Stimulated activated CD4-positive, alpha-beta T cell treated with anti-CD3 and anti-CD28 coated beads, TNF-alpha, amount 100 ng/mL, for 1 hour (primary cell): ENCODE measurements at regions not wholly inside any gene's neighbourhood (a gene's known extent, or its start where the extent isn't known, plus 50 kb on each side); places are given as distances from the start of the nearest gene placed in this dataset.

Experiments
- DNase-seq, 3 donors: peaks; one replicate each; pipeline ENCODE4 v3.0.0-alpha.2; 2020; ENCODE audit warnings: low read depth in 3 of 3, low spot score in 1 of 3

GRCh38 chr5:117837786-117838185, 1150.6 kb downstream of the DTWD2 start:
- DNase-seq: no peak

- DNase-seq: no peak
Measured at GRCh38 chr5:117833691-117834090, 1154.7 kb downstream of the DTWD2 start.

DNA sequence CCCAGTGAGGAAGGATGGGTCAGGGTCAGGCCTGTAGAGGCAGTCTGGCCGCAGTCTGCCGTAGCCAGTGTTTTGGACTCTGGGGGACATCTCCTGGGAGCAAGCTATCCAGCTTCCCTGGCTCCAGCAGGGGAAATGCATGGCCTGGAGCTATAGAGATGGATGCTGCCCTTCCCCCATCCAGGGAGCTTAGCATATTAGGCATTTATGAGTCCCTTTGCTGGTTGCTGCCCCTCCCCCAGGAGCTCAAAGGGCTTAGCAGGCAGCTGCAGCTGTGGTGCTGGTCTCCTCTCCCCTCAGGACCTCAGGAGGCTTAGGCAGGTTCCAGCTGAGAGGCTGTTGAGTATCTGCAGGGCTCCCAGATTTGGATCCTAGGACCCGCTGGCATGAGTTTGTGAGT, 1158.7 kb downstream of the DTWD2 start:
- no peak for DNase-seq

DNA sequence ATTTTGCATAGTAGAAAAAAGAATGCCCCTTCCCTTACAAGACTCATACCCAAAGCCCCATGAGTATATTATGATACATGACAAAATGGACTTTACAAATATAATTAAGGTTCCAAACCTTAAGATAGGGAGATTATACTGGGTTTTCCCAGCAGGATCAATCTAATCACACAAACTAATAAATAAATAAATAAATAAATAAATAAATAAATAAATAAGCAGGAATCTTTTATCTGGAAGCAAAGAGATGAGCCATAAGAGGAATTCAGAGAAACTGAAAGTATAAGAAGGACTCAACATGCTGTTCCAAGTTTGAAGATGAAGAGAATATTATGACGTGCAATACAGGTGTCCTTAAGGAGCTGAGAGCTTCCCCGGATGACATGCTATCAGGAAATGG, 1174.5 kb downstream of the DTWD2 start:
- no peak for DNase-seq

- DNase-seq: no peak
Measured at GRCh38 chr5:117812861-117813260, 1175.5 kb downstream of the DTWD2 start.

DNA sequence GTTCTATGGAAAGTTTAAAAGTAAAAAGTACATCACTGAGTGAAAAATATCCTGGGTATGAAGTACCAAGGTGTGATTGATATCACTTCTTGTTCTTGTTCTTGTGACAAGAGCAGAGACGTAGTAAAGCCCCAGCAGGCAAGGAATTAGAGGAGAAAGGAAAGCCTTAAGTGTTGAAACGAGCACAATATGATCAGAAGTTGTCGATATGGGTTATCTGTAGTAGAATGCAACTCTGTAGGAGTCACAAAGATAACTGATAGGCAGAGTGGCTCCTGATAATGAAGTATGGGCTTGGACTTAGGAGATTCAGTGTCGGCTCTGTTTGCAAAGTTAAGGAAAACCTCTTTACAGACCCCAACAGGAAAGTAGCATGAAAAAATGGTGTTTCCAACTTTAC, 1179.1 kb downstream of the DTWD2 start:
- DNase-seq: no peak

DNA sequence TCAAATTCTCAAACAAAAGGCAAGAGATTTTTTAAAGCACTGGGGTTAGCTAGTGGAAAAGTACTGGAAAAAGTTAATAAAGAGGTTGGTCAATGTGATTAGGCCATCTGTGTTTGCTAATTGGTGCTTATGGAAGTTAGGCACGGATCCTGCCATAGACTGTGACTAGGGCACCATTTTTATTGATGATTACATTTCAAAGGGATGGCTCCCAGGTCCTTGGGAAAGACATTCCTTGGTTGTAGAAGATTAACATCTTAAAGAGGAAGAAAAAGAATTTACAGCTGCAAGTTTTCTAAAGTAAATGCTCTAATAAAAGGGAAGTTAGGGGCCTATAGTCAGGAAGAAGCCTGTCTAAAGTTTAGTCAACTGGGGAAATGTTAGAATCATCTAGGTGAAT, 1183.3 kb downstream of the DTWD2 start:
- no peak for DNase-seq

DNA sequence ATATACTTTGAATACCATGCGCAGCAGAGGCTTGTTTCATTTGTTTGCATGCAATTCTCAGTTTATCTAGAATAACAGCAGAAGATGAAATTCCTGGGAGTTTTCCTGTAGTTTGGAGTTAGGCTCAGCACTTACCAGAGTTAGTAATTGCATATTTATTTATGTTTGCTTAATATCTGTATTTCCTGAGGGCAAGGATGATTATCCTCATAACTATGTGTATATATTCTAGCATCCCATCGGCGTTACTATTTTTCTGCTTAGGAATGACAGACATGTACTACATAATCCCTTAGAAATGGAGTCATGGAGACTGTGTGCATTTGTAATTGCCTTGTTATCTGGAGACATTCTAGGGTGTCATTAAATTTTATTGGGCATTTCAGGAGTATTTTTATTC, 1184.8 kb downstream of the DTWD2 start:
- no peak for DNase-seq

DNA sequence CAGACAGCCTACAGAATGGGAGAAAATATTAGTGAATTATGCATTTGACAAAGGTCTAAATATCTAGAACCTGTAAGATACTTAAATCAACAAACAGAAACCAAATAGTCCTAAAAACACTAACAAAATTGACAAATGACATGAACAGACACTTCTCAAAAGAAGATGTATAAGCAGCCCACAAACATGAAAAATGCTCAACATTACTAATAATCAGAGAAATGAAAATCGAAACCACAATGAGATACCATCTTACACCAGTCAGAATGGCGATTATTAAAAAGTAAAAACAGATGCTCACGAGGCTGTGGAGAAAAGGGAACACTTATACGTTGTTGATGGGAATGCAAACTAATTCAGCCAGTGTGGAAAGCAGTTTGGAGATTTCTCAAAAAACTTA, 1186.8 kb downstream of the DTWD2 start:
- no peak for DNase-seq

DNA sequence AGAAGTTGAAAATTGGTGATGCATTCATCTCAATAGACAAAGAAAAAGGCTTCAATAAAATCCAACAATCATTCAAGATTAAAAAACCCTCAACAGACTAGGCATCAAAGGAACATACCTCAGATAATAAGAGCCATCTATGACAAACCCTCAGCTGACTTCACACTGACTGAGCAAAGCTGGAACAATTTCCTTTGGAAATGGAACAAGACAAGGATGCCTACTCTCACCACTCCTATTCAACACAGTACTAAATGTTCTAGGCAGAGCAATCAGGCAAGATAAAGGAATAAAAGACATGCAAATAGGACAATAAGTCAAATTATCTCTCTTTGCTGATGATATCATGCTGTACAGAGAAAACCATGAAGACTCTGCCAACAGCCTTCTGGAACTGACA, 1188.1 kb downstream of the DTWD2 start:
- DNase-seq: no peak

DNA sequence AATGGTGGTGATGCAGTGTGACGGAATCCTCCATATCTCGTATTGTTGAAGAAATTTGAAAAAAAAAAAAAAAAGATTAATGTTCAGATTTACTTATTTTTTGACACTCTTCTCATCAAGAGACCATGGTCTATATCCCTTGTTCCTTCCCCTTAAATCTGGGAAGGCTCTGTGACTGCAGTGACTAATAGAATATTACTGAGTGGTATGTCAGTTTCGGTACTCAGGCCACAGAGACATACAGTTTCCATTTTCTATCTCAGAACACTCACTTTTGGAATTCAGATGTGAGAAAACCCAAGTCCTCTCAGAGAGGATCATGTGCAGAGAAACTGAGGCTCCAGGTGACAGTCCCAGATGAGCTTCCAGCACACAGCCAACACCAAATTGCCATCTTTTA, 1193.5 kb downstream of the DTWD2 start:
- DNase-seq: no peak

DNA sequence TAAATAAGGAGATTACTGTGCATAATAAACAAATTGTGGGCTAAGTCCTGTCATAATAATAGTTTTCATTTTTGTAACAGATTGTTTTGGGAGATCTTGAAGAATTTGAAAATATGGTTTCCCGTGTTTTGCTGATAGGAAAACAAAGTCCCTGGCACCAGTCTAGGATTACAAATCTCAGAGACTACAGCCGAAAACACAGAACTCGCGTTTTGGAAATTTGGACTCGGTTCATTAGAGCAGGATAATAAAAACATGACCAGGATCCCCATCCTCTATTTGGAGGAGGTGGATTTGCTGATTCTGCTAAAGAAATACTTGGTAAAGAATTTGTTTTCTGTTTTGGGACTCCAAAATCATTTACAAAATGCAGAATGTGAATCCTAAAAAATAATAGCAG, 1194.4 kb downstream of the DTWD2 start:
- no peak for DNase-seq

- DNase-seq: no peak
Measured at GRCh38 chr5:117792476-117792875, 1195.9 kb downstream of the DTWD2 start.

GRCh38 chr5:117788596-117788995, 1199.8 kb downstream of the DTWD2 start:
- DNase-seq: no peak

GRCh38 chr5:117779171-117779570, 1204.5 kb upstream of the SEMA6A start:
- no peak for DNase-seq

- no peak for DNase-seq
Measured at GRCh38 chr5:117776977-117777376, 1202.4 kb upstream of the SEMA6A start.

- DNase-seq: no peak
Measured at GRCh38 chr5:117769877-117770276, 1195.3 kb upstream of the SEMA6A start.

DNA sequence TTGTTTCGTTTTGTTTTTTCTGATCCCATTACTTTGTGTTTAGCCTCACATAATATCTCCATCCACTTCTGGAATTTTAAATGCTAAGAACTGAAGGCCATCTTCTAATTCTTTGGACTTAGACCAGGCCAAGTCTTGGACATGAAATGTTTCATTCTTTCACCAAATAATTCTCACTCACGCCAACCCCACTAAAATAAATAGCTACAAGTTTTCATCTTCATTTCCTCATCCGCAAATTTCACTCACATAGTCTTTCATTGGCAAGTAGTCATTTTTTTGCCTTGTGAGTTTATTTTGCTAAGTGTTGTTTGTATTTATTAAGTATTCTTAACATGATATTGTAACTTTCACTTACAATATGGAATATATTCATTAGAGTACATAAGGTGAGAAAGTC, 1188.6 kb upstream of the SEMA6A start:
- DNase-seq: no peak

GRCh38 chr5:117761186-117761585, 1186.6 kb upstream of the SEMA6A start:
- no peak for DNase-seq

- no peak for DNase-seq
Measured at GRCh38 chr5:117759849-117760499, 1185.4 kb upstream of the SEMA6A start.

DNA sequence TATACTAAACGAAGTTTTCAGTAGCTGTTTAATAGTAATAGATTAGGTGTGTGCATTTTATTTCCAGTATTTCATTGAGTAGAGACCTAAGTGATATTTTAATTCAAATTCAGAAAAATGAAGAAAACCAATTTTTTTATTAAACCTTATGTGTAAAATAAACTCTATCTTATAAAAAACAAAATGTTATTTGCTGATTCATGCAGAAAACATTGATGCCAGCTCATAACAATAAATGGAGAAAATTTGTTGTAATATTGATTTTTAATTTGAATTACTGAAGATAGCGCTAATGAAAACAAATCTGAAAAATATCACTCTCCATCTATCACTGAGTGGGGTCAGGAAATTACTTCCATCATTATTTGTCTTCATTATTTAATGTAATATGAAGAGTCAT, 1177.8 kb upstream of the SEMA6A start:
- DNase-seq: no peak

DNA sequence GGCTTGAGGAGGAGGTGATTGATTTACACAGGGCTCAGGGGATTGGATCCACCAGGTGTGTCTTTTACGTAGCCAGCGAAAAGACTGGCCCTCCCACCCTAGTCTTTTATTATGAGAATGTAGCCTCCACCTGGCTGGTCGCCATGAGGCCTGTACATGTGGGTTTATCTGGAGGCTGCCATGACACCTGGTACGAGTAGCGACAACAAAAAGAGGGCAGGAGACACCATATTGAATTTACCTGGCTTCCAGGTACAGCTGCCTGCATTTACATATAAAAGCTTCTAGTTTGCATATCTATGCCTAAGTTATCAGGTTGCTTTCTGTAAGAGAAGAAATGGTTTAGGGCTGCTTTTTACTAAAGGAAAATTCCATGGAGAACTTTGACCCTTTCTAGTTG, 1173.7 kb upstream of the SEMA6A start:
- DNase-seq: no peak

GRCh38 chr5:117743337-117743736, 1168.7 kb upstream of the SEMA6A start:
- DNase-seq: no peak
